GM10266 (cell line): ENCODE measurements at regions not wholly inside any gene's neighbourhood (a gene's known extent, or its start where the extent isn't known, plus 50 kb on each side); places are given as distances from the start of the nearest gene placed in this dataset.

ENCODE experiments used
- DNase-seq: peaks from one replicate; pipeline ENCODE4 v3.0.0; 2012; ENCODE audit errors: extremely low spot score
- TF ChIP-seq, protein P1 (sequence below): IDR thresholded peaks from 2 replicates; pipeline ENCODE4 v1.5.1; 2012; ENCODE audit warnings: mild to moderate bottlenecking, low read depth; ENCODE audit not compliant: control insufficient read depth, insufficient read depth; ENCODE audit errors: missing control alignments

GRCh38 chr20:60211618-60212463, 253.6 kb downstream of the CDH26 start:
- DNase-seq, result no peak

DNA sequence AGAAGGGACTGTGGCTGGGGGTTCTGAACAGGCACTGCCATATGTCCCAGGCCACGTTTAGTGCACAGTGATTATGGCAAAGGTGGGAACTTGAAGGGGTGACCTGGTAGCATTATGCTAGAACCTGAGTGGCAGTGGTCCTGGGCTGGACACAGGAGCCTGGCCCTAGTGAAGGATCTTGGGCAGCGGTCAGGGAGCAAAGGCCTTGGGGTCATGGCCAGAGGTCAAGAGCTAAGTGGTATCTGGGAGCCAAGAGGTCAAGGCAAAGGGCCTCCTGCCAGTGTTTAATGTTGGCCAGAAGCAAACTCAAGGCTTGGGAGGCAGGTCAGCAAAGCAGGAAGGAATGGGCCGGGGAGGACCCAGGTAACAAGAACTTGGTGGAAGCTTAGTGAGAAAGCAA, 254.5 kb downstream of the CDH26 start:
- TF ChIP-seq, protein P1, sequence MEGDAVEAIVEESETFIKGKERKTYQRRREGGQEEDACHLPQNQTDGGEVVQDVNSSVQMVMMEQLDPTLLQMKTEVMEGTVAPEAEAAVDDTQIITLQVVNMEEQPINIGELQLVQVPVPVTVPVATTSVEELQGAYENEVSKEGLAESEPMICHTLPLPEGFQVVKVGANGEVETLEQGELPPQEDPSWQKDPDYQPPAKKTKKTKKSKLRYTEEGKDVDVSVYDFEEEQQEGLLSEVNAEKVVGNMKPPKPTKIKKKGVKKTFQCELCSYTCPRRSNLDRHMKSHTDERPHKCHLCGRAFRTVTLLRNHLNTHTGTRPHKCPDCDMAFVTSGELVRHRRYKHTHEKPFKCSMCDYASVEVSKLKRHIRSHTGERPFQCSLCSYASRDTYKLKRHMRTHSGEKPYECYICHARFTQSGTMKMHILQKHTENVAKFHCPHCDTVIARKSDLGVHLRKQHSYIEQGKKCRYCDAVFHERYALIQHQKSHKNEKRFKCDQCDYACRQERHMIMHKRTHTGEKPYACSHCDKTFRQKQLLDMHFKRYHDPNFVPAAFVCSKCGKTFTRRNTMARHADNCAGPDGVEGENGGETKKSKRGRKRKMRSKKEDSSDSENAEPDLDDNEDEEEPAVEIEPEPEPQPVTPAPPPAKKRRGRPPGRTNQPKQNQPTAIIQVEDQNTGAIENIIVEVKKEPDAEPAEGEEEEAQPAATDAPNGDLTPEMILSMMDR, result no peak
- DNase-seq, result no peak

More at GRCh38 chr20:60211618-60212463, 253.6 kb downstream of the CDH26 start:
- TF ChIP-seq, protein P1, result no peak

GRCh38 chr20:60213126-60213893, 255.1 kb downstream of the CDH26 start:
- DNase-seq, result no peak
- TF ChIP-seq, protein P1, result no peak

- no peak for DNase-seq
- TF ChIP-seq, protein P1, result no peak
These were observed 256.9 kb downstream of the CDH26 start for GRCh38 chr20:60214901-60215815.

GRCh38 chr20:60215816-60216730, 257.9 kb downstream of the CDH26 start:
- DNase-seq, result no peak
- TF ChIP-seq, protein P1, result no peak

DNA sequence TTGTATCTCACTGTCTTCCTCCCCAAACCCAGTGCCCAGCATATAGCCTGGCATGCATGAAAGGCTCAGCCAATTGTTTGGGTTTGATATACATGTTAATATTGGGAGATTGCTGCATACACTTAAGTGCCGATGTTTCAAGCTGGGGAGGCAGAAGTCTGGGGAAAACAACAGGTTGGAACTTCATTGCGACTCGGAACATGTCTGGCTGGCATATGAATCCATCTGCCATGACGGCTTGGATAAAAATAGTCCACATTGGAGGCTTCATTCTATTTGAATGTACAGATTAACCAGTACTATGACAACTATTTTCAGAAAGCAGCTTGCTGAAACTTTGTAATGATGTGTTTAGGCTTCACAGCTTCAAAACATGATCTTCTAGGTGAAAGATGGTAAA, 261.0 kb downstream of the CDH26 start:
- DNase-seq, result no peak
- TF ChIP-seq, protein P1, result no peak
